Heart right ventricle (tissue), 16 donors: ENCODE measurements at regions not wholly inside any gene's neighbourhood (a gene's known extent, or its start where the extent isn't known, plus 50 kb on each side); places are given as distances from the start of the nearest gene placed in this dataset.

ENCODE experiments used
- ATAC-seq, 8 donors: fragments of 200-7000 bp; cut with Tn5 transposase; one replicate each; pipeline ENCODE4 v1.9.1; 2020; ENCODE audit warnings: mild to moderate bottlenecking in 8 of 8, moderate library complexity in 8 of 8, moderate number of reproducible peaks in 1 of 8
- DNase-seq, 2 donors: peaks; one replicate each; pipeline ENCODE4 v3.0.0-alpha.2; 2020
- H3K27ac ChIP-seq, 10 donors: fragments of 200-600 bp; sonication (generic) in 2 of 10; one replicate each; pipeline versions ENCODE4 v1.5.0 to v1.8.0; 2020 to 2022; ENCODE audit warnings: mild to moderate bottlenecking in 3 of 10
- H3K27me3 ChIP-seq, 7 donors: fragments of 200-600 bp; one replicate each; pipeline ENCODE4 v1.8.0; 2021 to 2022; ENCODE audit warnings: mild to moderate bottlenecking in 2 of 7
- H3K36me3 ChIP-seq, 9 donors: fragments of 200-600 bp; sonication (generic) in 1 of 9; one replicate each; pipeline versions ENCODE4 v1.5.0 to v1.8.0; 2020 to 2022; ENCODE audit warnings: mild to moderate bottlenecking in 2 of 9
- H3K4me1 ChIP-seq, 9 donors: fragments of 200-600 bp; sonication (generic) in 1 of 9; one replicate each; pipeline versions ENCODE4 v1.5.0 to v1.8.0; 2020 to 2022; ENCODE audit warnings: mild to moderate bottlenecking in 4 of 9
- H3K4me3 ChIP-seq, 10 donors: fragments of 200-600 bp; sonication (generic) in 2 of 10; one replicate each; pipeline versions ENCODE4 v1.5.0 to v1.8.0; 2020 to 2022; ENCODE audit warnings: mild to moderate bottlenecking in 7 of 10, moderate library complexity in 2 of 10
- H3K9me3 ChIP-seq, 11 donors: fragments of 200-600 bp in 10 of 11; sonication (generic) in 2 of 11; one replicate each; pipeline versions ENCODE4 v1.5.0 to v1.8.0; 2013 to 2022; ENCODE audit warnings: mild to moderate bottlenecking in 2 of 11, control low read depth in 1 of 11, moderate library complexity in 1 of 11
- CTCF ChIP-seq, 9 donors: fragments of 200-600 bp; sonication (generic) in 2 of 9; IDR thresholded peaks; one replicate each; pipeline versions ENCODE4 v1.5.0 to v1.8.0; 2021 to 2022; ENCODE audit warnings: antibody characterized with exemption in 9 of 9, mild to moderate bottlenecking in 5 of 9, moderate library complexity in 1 of 9
- WGBS, 2 donors: extraction: QIAGEN DNeasy Blood & Tissue Kit; methylation state at CpG; one replicate each; pipeline ENCODE4 v1.1.7; 2013; ENCODE audit warnings: inconsistent platforms in 1 of 2; 5-methylcytosine and 5-hydroxymethylcytosine counted together
- intact Hi-C, 10 donors: fragments of 100-400 bp; cut with DNase I; formaldehyde crosslinking; loops; one replicate each; pipeline versions ENCODE4 v1.11.1 to v1.14.2; 2022
- donor health status: Arrhythmogenic right ventricular cardiomyopathy.
- donor health status: ischemic (EF 13 %, LVEDD 7.1; RV severe dilation, severe dysfunction).
- donor health status: healthy with polysubstance abuse.
- donor health status: DM: no; HTN: yes; CAD: no.
- donor health status: DM: no; HTN: no; CAD: no.
- donor health status: ischemic (EF 25% LVEDD 6.9; RV normal size, moderate dysfunction).
- donor health status: ischemic (EF 25% LVEDD 5.7; RV mildly dilated, moderate dysfunction).
- donor health status: healthy.
- donor health status: DM: yes; HTN: yes; CAD: no.
- donor health status: Ischemic cardiomyopathy.
- donor health status: ischemic (EF 35%, LVEDD 5.7; RV mildly dilated, moderate dysfunction).
- donor health status: nonischemic (EF 11% LVEDD 7.7; RV severe dilation, severe dysfunction).
- donor health status: DM: yes; HTN: yes; CAD: no.
- donor health status: PGD.
- donor health status: ischemic (EF 29% LVEDD 5.4; RV normal size, mild dysfunction).
- donor health status: nonischemic (EF 23%, LVEDD 6.1; RV moderate dilation, normal function).

- H3K36me3 ChIP-seq: no peaks in the 10 kb centered on the region
- H3K9me3 ChIP-seq: no peaks in the 10 kb centered on the region
- H3K4me1 ChIP-seq: no peaks in the 10 kb centered on the region
- DNase-seq (no peak), ATAC-seq (no peak)
- TF ChIP-seq CTCF (IDR thresholded peaks at IDR 0.05): no peak
- 58 to 68% methylated on average over 2 of the region's 2 CpGs for WGBS, 2 donors
- H3K27ac ChIP-seq: no peak overlapping the region
- H3K4me3 ChIP-seq: no peak overlapping the region
- intact Hi-C loops: no loop called here
- peaks cover 0 to 8% (median 0%) of the 10 kb centered on the region in 7 donors for H3K27me3 ChIP-seq
Observed at GRCh38 chr14:29465095-29465494, 462.6 kb downstream of the PRKD1 start.

GRCh38 chr14:29475641-29476040 lies 452.0 kb downstream of the PRKD1 start:
- no peaks in the 10 kb centered on the region for H3K36me3 ChIP-seq

GRCh38 chr14:29486132-29486531 lies 441.5 kb downstream of the PRKD1 start:
- TF ChIP-seq CTCF (IDR thresholded peaks at IDR 0.05): no peak
- ATAC-seq (no peak), DNase-seq (no peak)
- no peak overlapping the region for H3K27ac ChIP-seq
- WGBS, 2 donors: 87 to 91% methylated on average over 4 of the region's 4 CpGs
- H3K4me1 ChIP-seq: no peaks in the 10 kb centered on the region
- H3K36me3 ChIP-seq: no peaks in the 10 kb centered on the region
- H3K27me3 ChIP-seq: no peaks in the 10 kb centered on the region
- H3K9me3 ChIP-seq: peaks cover 0 to 4% (median 0%) of the 10 kb centered on the region in 11 donors
- H3K4me3 ChIP-seq: no peak overlapping the region
- intact Hi-C loops: no loop called here

More at GRCh38 chr14:29475641-29476040, 452.0 kb downstream of the PRKD1 start:
- no peak overlapping the region for H3K4me3 ChIP-seq
- DNase-seq (no peak), ATAC-seq (no peak)
- H3K4me1 ChIP-seq: no peaks in the 10 kb centered on the region
- TF ChIP-seq CTCF (IDR thresholded peaks at IDR 0.05): no peak
- H3K27me3 ChIP-seq: no peaks in the 10 kb centered on the region
- intact Hi-C loops: no loop called here
- H3K27ac ChIP-seq: no peak overlapping the region
- H3K9me3 ChIP-seq: peaks cover 0 to 22% (median 0%) of the 10 kb centered on the region in 11 donors

GRCh38 chr14:29489911-29490425 lies 437.7 kb downstream of the PRKD1 start:
- ATAC-seq (no peak), DNase-seq (no peak)
- no peaks in the 10 kb centered on the region for H3K36me3 ChIP-seq
- no peak overlapping the region for H3K27ac ChIP-seq
- intact Hi-C loops: no loop called here
- no peak overlapping the region for H3K4me3 ChIP-seq
- no peaks in the 10 kb centered on the region for H3K4me1 ChIP-seq
- peaks cover 0 to 4% (median 0%) of the 10 kb centered on the region in 11 donors for H3K9me3 ChIP-seq
- 80 to 81% methylated on average over 4 of the region's 4 CpGs for WGBS, 2 donors
- peaks cover 0 to 2% (median 0%) of the 10 kb centered on the region in 7 donors for H3K27me3 ChIP-seq
- no peak for TF ChIP-seq CTCF (IDR thresholded peaks at IDR 0.05)
